Calu3 (cell line): ENCODE measurements at regions not wholly inside any gene's neighbourhood (a gene's known extent, or its start where the extent isn't known, plus 50 kb on each side); places are given as distances from the start of the nearest gene placed in this dataset.

Source experiments
- BruUV-seq: library from RNA; stranded (reverse); fragments of 400-500 nt; replicated peaks from 2 replicates; lab custom pipeline; 2021; lab: Mats Ljungman, UMichigan
- CTCF ChIA-PET: fragments of 300-600 bp; sonication (Branson Sonifier 250); formaldehyde crosslinking; loops from one replicate; lab custom pipeline; 2022; ENCODE audit warnings: antibody characterized with exemption; lab: Charles Lee
- DNase-seq: peaks from one replicate; pipeline ENCODE4 v3.0.0; 2022
- H3K27ac Mint-ChIP-seq: one replicate; pipeline ENCODE4 v1.8.0; 2022; ENCODE audit warnings: mixed read lengths; ENCODE audit not compliant: unreplicated experiment
- H3K27me3 Mint-ChIP-seq: one replicate; pipeline ENCODE4 v1.8.0; 2022; ENCODE audit warnings: mixed read lengths; ENCODE audit not compliant: unreplicated experiment
- H3K36me3 Mint-ChIP-seq: one replicate; pipeline ENCODE4 v1.8.0; 2022; ENCODE audit warnings: mild to moderate bottlenecking, moderate library complexity, mixed read lengths; ENCODE audit not compliant: insufficient read depth, unreplicated experiment
- H3K4me1 Mint-ChIP-seq: one replicate; pipeline ENCODE4 v1.8.0; 2022; ENCODE audit warnings: mild to moderate bottlenecking, low read depth, mixed read lengths; ENCODE audit not compliant: unreplicated experiment
- H3K4me3 Mint-ChIP-seq: one replicate; pipeline ENCODE4 v1.8.0; 2022; ENCODE audit warnings: mild to moderate bottlenecking, low read depth, moderate library complexity, mixed read lengths; ENCODE audit not compliant: unreplicated experiment
- H3K9me3 Mint-ChIP-seq: one replicate; pipeline ENCODE4 v1.8.0; 2022; ENCODE audit warnings: low read depth, mixed read lengths; ENCODE audit not compliant: unreplicated experiment
- CTCF ChIP-seq: fragments of 200-600 bp; IDR thresholded peaks from one replicate; pipeline ENCODE4 v1.8.0; 2022; ENCODE audit warnings: antibody characterized with exemption; ENCODE audit not compliant: unreplicated experiment
- intact Hi-C: fragments of 100-400 bp; cut with micrococcal nuclease; formaldehyde crosslinking; loops from one replicate; pipeline ENCODE4 v1.10.0; 2022; ENCODE audit not compliant: unreplicated experiment

- Mint-ChIP-seq H3K4me1 (no peaks in the 10 kb centered on the region), H3K4me3 (no peak overlapping the region), H3K9me3 (no peaks in the 10 kb centered on the region), H3K36me3 (no peaks in the 10 kb centered on the region), H3K27ac (no peak overlapping the region), H3K27me3 (peaks cover 8% of the 10 kb centered on the region)
- DNase-seq: no peak
- TF ChIP-seq CTCF: no peak
- no TSS peak for BruUV-seq
- intact Hi-C loops: no loop called here
- CTCF ChIA-PET: no interaction called here
Observed at GRCh38 chr13:100986571-100986970, 312.0 kb upstream of the TMTC4 start.

GRCh38 chr13:100984085-100984705 is 309.6 kb upstream of the TMTC4 start:
- H3K4me1 Mint-ChIP-seq: no peaks in the 10 kb centered on the region
- TF ChIP-seq CTCF: no peak
- CTCF ChIA-PET: no interaction called here
- no peak overlapping the region for H3K4me3 Mint-ChIP-seq
- no peaks in the 10 kb centered on the region for H3K9me3 Mint-ChIP-seq
- BruUV-seq: no TSS peak
- peaks cover 23% of the 10 kb centered on the region for H3K27me3 Mint-ChIP-seq
- H3K27ac Mint-ChIP-seq: no peak overlapping the region
- intact Hi-C loops: no loop called here
- DNase-seq: no peak
- no peaks in the 10 kb centered on the region for H3K36me3 Mint-ChIP-seq

- no peak for TF ChIP-seq CTCF
- Mint-ChIP-seq H3K4me1 (no peaks in the 10 kb centered on the region), H3K36me3 (no peaks in the 10 kb centered on the region), H3K9me3 (no peaks in the 10 kb centered on the region), H3K4me3 (no peak overlapping the region), H3K27me3 (peaks cover 24% of the 10 kb centered on the region), H3K27ac (no peak overlapping the region)
- CTCF ChIA-PET: no interaction called here
- intact Hi-C loops: no loop called here
- no TSS peak for BruUV-seq
- no peak for DNase-seq
Observed at GRCh38 chr13:100983111-100983510, 308.5 kb upstream of the TMTC4 start.

GRCh38 chr13:100980171-100980570 is 305.6 kb upstream of the TMTC4 start:
- no peaks in the 10 kb centered on the region for H3K9me3 Mint-ChIP-seq
- TF ChIP-seq CTCF: no peak
- DNase-seq: no peak
- no peaks in the 10 kb centered on the region for H3K36me3 Mint-ChIP-seq
- CTCF ChIA-PET: interaction anchor here (0.5 kb wide), 1 partner anchor 910 kb away, joined by 3 read pairs; no protein-coding TSS in a partner anchor
- H3K4me3 Mint-ChIP-seq: no peak overlapping the region
- no peak overlapping the region for H3K27ac Mint-ChIP-seq
- peaks cover 24% of the 10 kb centered on the region for H3K27me3 Mint-ChIP-seq
- H3K4me1 Mint-ChIP-seq: no peaks in the 10 kb centered on the region
- intact Hi-C loops: no loop called here
- BruUV-seq: no TSS peak
